GM23338 (cell line): ENCODE measurements at regions not wholly inside any gene's neighbourhood (a gene's known extent, or its start where the extent isn't known, plus 50 kb on each side); places are given as distances from the start of the nearest gene placed in this dataset.
"Not testable (repeated sequence)": the region's sequence is repeated elsewhere in the genome, so short reads cannot be mapped to it uniquely, and the experiment has no call there.

Source experiments
- ATAC-seq: fragments of 200-7000 bp; cut with Tn5 transposase; 3 replicates; pipeline ENCODE4 v1.9.1; 2020
- DNase-seq: peaks from one replicate; pipeline ENCODE4 v3.0.0-alpha.2; 2015; ENCODE audit warnings: low spot score
- H2AFZ ChIP-seq: fragments of 200-600 bp; sonication (generic); 2 replicates; pipeline ENCODE4 v1.8.0; 2016; ENCODE audit warnings: antibody characterized with exemption, mild to moderate bottlenecking, moderate library complexity
- H3F3A ChIP-seq: fragments of 200-600 bp; sonication (generic); replicated peaks from 2 replicates; pipeline ENCODE4 v1.8.0; 2017; ENCODE audit warnings: antibody characterized with exemption, mixed run types, low read depth
- H3K27ac ChIP-seq: fragments of 200-600 bp; sonication (generic); 2 replicates; pipeline ENCODE4 v1.6.1; 2016; ENCODE audit warnings: low read depth
- H3K27me3 ChIP-seq: fragments of 200-600 bp; sonication (generic); 2 replicates; pipeline ENCODE4 v1.8.0; 2016; ENCODE audit warnings: mild to moderate bottlenecking, mixed run types, moderate library complexity; ENCODE audit not compliant: insufficient read depth
- H3K36me3 ChIP-seq: fragments of 200-600 bp; sonication (generic); 2 replicates; pipeline ENCODE4 v1.8.0; 2016; ENCODE audit warnings: mild to moderate bottlenecking; ENCODE audit not compliant: insufficient read depth
- H3K4me1 ChIP-seq: fragments of 200-600 bp; sonication (generic); 2 replicates; pipeline ENCODE4 v1.8.0; 2016; ENCODE audit warnings: mild to moderate bottlenecking, moderate library complexity; ENCODE audit not compliant: insufficient read depth
- H3K4me2 ChIP-seq: fragments of 200-600 bp; sonication (generic); 2 replicates; pipeline ENCODE4 v1.7.1; 2017; ENCODE audit warnings: mixed run types
- H3K4me3 ChIP-seq: fragments of 200-600 bp; sonication (generic); 2 replicates; pipeline ENCODE4 v1.6.1; 2016; ENCODE audit warnings: mixed run types
- H3K79me2 ChIP-seq: fragments of 200-600 bp; sonication (generic); replicated peaks from 2 replicates; pipeline ENCODE4 v1.8.0; 2017; ENCODE audit warnings: mild to moderate bottlenecking; ENCODE audit not compliant: insufficient read depth
- H3K9me2 ChIP-seq: fragments of 200-600 bp; sonication (generic); 2 replicates; pipeline ENCODE4 v1.8.0; 2017; ENCODE audit not compliant: insufficient read depth
- H4K20me1 ChIP-seq: fragments of 200-600 bp; sonication (generic); replicated peaks from 2 replicates; pipeline ENCODE4 v1.8.0; 2017; ENCODE audit warnings: mild to moderate bottlenecking; ENCODE audit not compliant: insufficient read depth
- H3K27ac Mint-ChIP-seq: 2 replicates; pipeline ENCODE4 v1.8.0; 2020; ENCODE audit warnings: inconsistent platforms, mild to moderate bottlenecking, moderate library complexity, mixed read lengths
- H3K27me3 Mint-ChIP-seq: 3 replicates; pipeline ENCODE4 v1.8.0; 2022; ENCODE audit warnings: low read depth, mild to moderate bottlenecking, moderate library complexity, mixed read lengths, inconsistent platforms; ENCODE audit not compliant: insufficient read depth, poor library complexity
- H3K36me3 Mint-ChIP-seq: 3 replicates; pipeline ENCODE4 v1.8.0; 2021; ENCODE audit warnings: low read depth, mild to moderate bottlenecking, inconsistent platforms, moderate library complexity, mixed read lengths
- H3K4me1 Mint-ChIP-seq: 3 replicates; pipeline ENCODE4 v1.8.0; 2020; ENCODE audit warnings: mild to moderate bottlenecking, inconsistent platforms, mixed read lengths
- H3K4me3 Mint-ChIP-seq: 3 replicates; pipeline ENCODE4 v1.8.0; 2021; ENCODE audit warnings: moderate library complexity, mild to moderate bottlenecking, inconsistent platforms, mixed read lengths
- H3K9me3 Mint-ChIP-seq: 3 replicates; pipeline ENCODE4 v1.8.0; 2020; ENCODE audit warnings: moderate library complexity, mild to moderate bottlenecking, inconsistent platforms, mixed read lengths
- CREB1 ChIP-seq: fragments of 250-450 bp; sonication (Bioruptor Pico); IDR thresholded peaks from 2 replicates; pipeline ENCODE4 v1.5.0; 2020; ENCODE audit warnings: low read depth, mild to moderate bottlenecking, moderate library complexity
- EZH2phosphoT487 ChIP-seq: fragments of 200-600 bp; sonication (generic); IDR thresholded peaks from one replicate; pipeline ENCODE4 v1.8.1; 2018; ENCODE audit warnings: antibody characterized with exemption; ENCODE audit not compliant: unreplicated experiment
- JUNB ChIP-seq: IDR thresholded peaks from one replicate; pipeline ENCODE4 v1.6.1; 2016; ENCODE audit warnings: antibody characterized with exemption; ENCODE audit not compliant: unreplicated experiment
- NANOG ChIP-seq: IDR thresholded peaks from 2 replicates; pipeline ENCODE4 v1.6.1; 2016; ENCODE audit warnings: antibody characterized with exemption, borderline replicate concordance
- ZNF114 ChIP-seq: fragments of 250-450 bp; sonication (Bioruptor Pico); IDR thresholded peaks from 2 replicates; pipeline ENCODE4 v1.5.0; 2020; ENCODE audit warnings: mild to moderate bottlenecking, moderate library complexity
- TF ChIP-seq, protein P1 (sequence below): fragments of 250-450 bp; sonication (Bioruptor Pico); IDR thresholded peaks from 2 replicates; pipeline ENCODE4 v1.5.0; 2020; ENCODE audit warnings: mild to moderate bottlenecking, moderate library complexity
- TF ChIP-seq, protein P2 (sequence below): IDR thresholded peaks from 2 replicates; pipeline ENCODE4 v1.6.1; 2016; ENCODE audit warnings: antibody characterized with exemption
- TF ChIP-seq, protein P3 (sequence below), 2 experiments: fragments of 200-600 bp in 1 of 2; sonication (generic) in 1 of 2; conservative IDR thresholded peaks; 2 replicates each; pipeline versions ENCODE4 v1.5.1 to v1.6.1; 2016 to 2017; ENCODE audit warnings: antibody characterized with exemption in 2 of 2, low read depth in 2 of 2, mild to moderate bottlenecking in 2 of 2, moderate library complexity in 1 of 2

GRCh38 chr12:124374147-124374546 is 79.3 kb downstream of the RFLNA start (continued):
- TF ChIP-seq, protein P1, sequence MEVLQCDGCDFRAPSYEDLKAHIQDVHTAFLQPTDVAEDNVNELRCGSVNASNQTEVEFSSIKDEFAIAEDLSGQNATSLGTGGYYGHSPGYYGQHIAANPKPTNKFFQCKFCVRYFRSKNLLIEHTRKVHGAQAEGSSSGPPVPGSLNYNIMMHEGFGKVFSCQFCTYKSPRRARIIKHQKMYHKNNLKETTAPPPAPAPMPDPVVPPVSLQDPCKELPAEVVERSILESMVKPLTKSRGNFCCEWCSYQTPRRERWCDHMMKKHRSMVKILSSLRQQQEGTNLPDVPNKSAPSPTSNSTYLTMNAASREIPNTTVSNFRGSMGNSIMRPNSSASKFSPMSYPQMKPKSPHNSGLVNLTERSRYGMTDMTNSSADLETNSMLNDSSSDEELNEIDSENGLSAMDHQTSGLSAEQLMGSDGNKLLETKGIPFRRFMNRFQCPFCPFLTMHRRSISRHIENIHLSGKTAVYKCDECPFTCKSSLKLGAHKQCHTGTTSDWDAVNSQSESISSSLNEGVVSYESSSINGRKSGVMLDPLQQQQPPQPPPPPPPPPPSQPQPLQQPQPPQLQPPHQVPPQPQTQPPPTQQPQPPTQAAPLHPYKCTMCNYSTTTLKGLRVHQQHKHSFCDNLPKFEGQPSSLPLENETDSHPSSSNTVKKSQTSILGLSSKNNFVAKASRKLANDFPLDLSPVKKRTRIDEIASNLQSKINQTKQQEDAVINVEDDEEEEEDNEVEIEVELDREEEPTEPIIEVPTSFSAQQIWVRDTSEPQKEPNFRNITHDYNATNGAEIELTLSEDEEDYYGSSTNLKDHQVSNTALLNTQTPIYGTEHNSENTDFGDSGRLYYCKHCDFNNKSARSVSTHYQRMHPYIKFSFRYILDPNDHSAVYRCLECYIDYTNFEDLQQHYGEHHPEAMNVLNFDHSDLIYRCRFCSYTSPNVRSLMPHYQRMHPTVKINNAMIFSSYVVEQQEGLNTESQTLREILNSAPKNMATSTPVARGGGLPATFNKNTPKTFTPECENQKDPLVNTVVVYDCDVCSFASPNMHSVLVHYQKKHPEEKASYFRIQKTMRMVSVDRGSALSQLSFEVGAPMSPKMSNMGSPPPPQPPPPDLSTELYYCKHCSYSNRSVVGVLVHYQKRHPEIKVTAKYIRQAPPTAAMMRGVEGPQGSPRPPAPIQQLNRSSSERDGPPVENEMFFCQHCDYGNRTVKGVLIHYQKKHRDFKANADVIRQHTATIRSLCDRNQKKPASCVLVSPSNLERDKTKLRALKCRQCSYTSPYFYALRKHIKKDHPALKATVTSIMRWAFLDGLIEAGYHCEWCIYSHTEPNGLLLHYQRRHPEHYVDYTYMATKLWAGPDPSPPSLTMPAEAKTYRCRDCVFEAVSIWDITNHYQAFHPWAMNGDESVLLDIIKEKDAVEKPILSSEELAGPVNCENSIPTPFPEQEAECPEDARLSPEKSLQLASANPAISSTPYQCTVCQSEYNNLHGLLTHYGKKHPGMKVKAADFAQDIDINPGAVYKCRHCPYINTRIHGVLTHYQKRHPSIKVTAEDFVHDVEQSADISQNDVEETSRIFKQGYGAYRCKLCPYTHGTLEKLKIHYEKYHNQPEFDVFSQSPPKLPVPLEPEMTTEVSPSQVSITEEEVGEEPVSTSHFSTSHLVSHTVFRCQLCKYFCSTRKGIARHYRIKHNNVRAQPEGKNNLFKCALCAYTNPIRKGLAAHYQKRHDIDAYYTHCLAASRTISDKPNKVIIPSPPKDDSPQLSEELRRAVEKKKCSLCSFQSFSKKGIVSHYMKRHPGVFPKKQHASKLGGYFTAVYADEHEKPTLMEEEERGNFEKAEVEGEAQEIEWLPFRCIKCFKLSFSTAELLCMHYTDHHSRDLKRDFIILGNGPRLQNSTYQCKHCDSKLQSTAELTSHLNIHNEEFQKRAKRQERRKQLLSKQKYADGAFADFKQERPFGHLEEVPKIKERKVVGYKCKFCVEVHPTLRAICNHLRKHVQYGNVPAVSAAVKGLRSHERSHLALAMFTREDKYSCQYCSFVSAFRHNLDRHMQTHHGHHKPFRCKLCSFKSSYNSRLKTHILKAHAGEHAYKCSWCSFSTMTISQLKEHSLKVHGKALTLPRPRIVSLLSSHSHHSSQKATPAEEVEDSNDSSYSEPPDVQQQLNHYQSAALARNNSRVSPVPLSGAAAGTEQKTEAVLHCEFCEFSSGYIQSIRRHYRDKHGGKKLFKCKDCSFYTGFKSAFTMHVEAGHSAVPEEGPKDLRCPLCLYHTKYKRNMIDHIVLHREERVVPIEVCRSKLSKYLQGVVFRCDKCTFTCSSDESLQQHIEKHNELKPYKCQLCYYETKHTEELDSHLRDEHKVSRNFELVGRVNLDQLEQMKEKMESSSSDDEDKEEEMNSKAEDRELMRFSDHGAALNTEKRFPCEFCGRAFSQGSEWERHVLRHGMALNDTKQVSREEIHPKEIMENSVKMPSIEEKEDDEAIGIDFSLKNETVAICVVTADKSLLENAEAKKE, result no peak
- TF ChIP-seq, protein P2, sequence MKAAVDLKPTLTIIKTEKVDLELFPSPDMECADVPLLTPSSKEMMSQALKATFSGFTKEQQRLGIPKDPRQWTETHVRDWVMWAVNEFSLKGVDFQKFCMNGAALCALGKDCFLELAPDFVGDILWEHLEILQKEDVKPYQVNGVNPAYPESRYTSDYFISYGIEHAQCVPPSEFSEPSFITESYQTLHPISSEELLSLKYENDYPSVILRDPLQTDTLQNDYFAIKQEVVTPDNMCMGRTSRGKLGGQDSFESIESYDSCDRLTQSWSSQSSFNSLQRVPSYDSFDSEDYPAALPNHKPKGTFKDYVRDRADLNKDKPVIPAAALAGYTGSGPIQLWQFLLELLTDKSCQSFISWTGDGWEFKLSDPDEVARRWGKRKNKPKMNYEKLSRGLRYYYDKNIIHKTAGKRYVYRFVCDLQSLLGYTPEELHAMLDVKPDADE, result no peak

GRCh38 chr12:124373701-124374100 is 78.8 kb downstream of the RFLNA start:
- not testable (repeated sequence) for H3K27ac ChIP-seq, H4K20me1 ChIP-seq, H3K4me1 ChIP-seq, H3K4me3 Mint-ChIP-seq, H3K4me3 ChIP-seq, DNase-seq, H3K4me1 Mint-ChIP-seq, ATAC-seq, H3K9me2 ChIP-seq, H3K4me2 ChIP-seq, H3K36me3 ChIP-seq, H3K27me3 ChIP-seq, H3K9me3 Mint-ChIP-seq, H3K27me3 Mint-ChIP-seq, H3F3A ChIP-seq, H3K79me2 ChIP-seq, H3K27ac Mint-ChIP-seq, H2AFZ ChIP-seq
- peaks cover 26% of the 10 kb centered on the region for H3K36me3 Mint-ChIP-seq

- no peak for TF ChIP-seq JUNB
- no peak for TF ChIP-seq NANOG
- no peak for TF ChIP-seq CREB1
- TF ChIP-seq ZNF114 (CRISPR knock-in tag), result no peak
- no peak for TF ChIP-seq EZH2phosphoT487
- TF ChIP-seq, protein P3, sequence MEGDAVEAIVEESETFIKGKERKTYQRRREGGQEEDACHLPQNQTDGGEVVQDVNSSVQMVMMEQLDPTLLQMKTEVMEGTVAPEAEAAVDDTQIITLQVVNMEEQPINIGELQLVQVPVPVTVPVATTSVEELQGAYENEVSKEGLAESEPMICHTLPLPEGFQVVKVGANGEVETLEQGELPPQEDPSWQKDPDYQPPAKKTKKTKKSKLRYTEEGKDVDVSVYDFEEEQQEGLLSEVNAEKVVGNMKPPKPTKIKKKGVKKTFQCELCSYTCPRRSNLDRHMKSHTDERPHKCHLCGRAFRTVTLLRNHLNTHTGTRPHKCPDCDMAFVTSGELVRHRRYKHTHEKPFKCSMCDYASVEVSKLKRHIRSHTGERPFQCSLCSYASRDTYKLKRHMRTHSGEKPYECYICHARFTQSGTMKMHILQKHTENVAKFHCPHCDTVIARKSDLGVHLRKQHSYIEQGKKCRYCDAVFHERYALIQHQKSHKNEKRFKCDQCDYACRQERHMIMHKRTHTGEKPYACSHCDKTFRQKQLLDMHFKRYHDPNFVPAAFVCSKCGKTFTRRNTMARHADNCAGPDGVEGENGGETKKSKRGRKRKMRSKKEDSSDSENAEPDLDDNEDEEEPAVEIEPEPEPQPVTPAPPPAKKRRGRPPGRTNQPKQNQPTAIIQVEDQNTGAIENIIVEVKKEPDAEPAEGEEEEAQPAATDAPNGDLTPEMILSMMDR (conservative IDR thresholded peaks at IDR 0.05; ENCODE audit: low read depth in 2 of 2), result no peak
- no peaks in the 10 kb centered on the region for H3F3A ChIP-seq
- peaks cover 3% of the 10 kb centered on the region for H4K20me1 ChIP-seq
- H3K4me3 Mint-ChIP-seq, result no peak overlapping the region
- no peaks in the 10 kb centered on the region for H3K27me3 ChIP-seq
- no peaks in the 10 kb centered on the region for H3K4me1 Mint-ChIP-seq
- H3K27ac ChIP-seq, result no peak overlapping the region
- ATAC-seq, result no peak
- peaks cover 8% of the 10 kb centered on the region; the same call in 1 of the 2 replicates for H3K36me3 ChIP-seq
- H3K27me3 Mint-ChIP-seq, result peaks cover 7% of the 10 kb centered on the region
- H3K4me2 ChIP-seq, result no peak overlapping the region
- H3K79me2 ChIP-seq, result no peaks in the 10 kb centered on the region
- no peaks in the 10 kb centered on the region for H3K4me1 ChIP-seq
- no peak for DNase-seq
- H3K4me3 ChIP-seq, result no peak overlapping the region
- no peaks in the 10 kb centered on the region for H3K9me2 ChIP-seq
- no peaks in the 10 kb centered on the region for H3K9me3 Mint-ChIP-seq
- peaks cover 24% of the 10 kb centered on the region for H3K36me3 Mint-ChIP-seq
- H2AFZ ChIP-seq, result no peak overlapping the region
- H3K27ac Mint-ChIP-seq, result no peak overlapping the region
Observed at GRCh38 chr12:124372831-124373230, 77.9 kb downstream of the RFLNA start.
